IMR-90 (cell line): ENCODE measurements at regions not wholly inside any gene's neighbourhood (a gene's known extent, or its start where the extent isn't known, plus 50 kb on each side); places are given as distances from the start of the nearest gene placed in this dataset.

ENCODE experiments used
- MAFK ChIP-seq: IDR thresholded peaks from 2 replicates; pipeline ENCODE4 v1.6.1; 2012; ENCODE audit warnings: low read depth, low read length, improper control_type of control experiment
- NFE2L2 ChIP-seq: fragments of 150-350 bp; IDR thresholded peaks from 2 replicates; pipeline ENCODE4 v1.6.1; 2016; ENCODE audit warnings: low read depth, mild to moderate bottlenecking, low read length
- POLR2A ChIP-seq: IDR thresholded peaks from 2 replicates; pipeline ENCODE4 v1.6.1; 2012; ENCODE audit warnings: mild to moderate bottlenecking, low read depth, low read length
- TF ChIP-seq, protein P1 (sequence below): conservative IDR thresholded peaks from 2 replicates; pipeline ENCODE4 v1.5.1; 2012; ENCODE audit warnings: mild to moderate bottlenecking, low read depth, low read length, improper control_type of control experiment

DNA sequence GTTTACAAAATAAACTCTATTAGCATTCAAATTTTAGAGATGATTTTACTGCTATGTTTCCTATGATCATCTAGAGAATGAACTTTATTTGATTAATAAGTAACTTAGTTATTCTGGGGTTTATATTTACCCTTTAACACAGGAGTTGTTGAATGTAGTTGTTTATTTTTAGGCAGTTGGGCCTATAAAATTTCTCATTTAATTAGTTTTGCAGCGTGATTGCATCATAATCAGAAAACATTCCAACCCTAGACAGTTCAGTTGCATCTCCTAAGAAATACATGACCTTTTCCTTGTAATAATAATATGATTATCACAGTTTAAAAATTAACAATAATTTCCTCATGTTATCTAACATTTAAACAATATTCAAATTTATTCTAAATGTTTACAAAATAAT, 224.7 kb upstream of the CDH7 start:
- TF ChIP-seq, protein P1, sequence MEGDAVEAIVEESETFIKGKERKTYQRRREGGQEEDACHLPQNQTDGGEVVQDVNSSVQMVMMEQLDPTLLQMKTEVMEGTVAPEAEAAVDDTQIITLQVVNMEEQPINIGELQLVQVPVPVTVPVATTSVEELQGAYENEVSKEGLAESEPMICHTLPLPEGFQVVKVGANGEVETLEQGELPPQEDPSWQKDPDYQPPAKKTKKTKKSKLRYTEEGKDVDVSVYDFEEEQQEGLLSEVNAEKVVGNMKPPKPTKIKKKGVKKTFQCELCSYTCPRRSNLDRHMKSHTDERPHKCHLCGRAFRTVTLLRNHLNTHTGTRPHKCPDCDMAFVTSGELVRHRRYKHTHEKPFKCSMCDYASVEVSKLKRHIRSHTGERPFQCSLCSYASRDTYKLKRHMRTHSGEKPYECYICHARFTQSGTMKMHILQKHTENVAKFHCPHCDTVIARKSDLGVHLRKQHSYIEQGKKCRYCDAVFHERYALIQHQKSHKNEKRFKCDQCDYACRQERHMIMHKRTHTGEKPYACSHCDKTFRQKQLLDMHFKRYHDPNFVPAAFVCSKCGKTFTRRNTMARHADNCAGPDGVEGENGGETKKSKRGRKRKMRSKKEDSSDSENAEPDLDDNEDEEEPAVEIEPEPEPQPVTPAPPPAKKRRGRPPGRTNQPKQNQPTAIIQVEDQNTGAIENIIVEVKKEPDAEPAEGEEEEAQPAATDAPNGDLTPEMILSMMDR = no peak
- no peak for TF ChIP-seq POLR2A
- no peak for TF ChIP-seq MAFK
- no peak for TF ChIP-seq NFE2L2
